Suprapubic skin (tissue), 4 donors: ENCODE measurements at regions not wholly inside any gene's neighbourhood (a gene's known extent, or its start where the extent isn't known, plus 50 kb on each side); places are given as distances from the start of the nearest gene placed in this dataset.

ENCODE experiments used
- DNase-seq, 2 donors: peaks; one replicate each; pipeline ENCODE4 v3.0.0-alpha.2; 2019; ENCODE audit warnings: low spot score in 2 of 2
- H3K27ac ChIP-seq: fragments of 200-600 bp; sonication (generic); one replicate; pipeline ENCODE4 v1.5.1; 2019
- H3K27me3 ChIP-seq: fragments of 200-600 bp; sonication (generic); one replicate; pipeline ENCODE4 v1.5.1; 2019
- H3K36me3 ChIP-seq: fragments of 200-600 bp; sonication (generic); one replicate; pipeline ENCODE4 v1.5.1; 2019
- H3K4me1 ChIP-seq: fragments of 200-600 bp; sonication (generic); one replicate; pipeline ENCODE4 v1.5.1; 2019
- H3K4me3 ChIP-seq: fragments of 200-600 bp; sonication (generic); one replicate; pipeline ENCODE4 v1.5.1; 2019; ENCODE audit warnings: mild to moderate bottlenecking
- H3K9me3 ChIP-seq: fragments of 200-600 bp; sonication (generic); one replicate; pipeline ENCODE4 v1.5.1; 2019
- EP300 ChIP-seq: sonication (generic); formaldehyde crosslinking; IDR thresholded peaks from one replicate; pipeline ENCODE4 v1.6.1; 2017; ENCODE audit warnings: antibody characterized with exemption
- POLR2A ChIP-seq, 2 donors: fragments of 450-650 bp; IDR thresholded peaks; one replicate each; pipeline ENCODE4 v1.6.1; 2017; ENCODE audit warnings: antibody characterized with exemption in 2 of 2, mild to moderate bottlenecking in 2 of 2, moderate library complexity in 2 of 2
- POLR2AphosphoS5 ChIP-seq, 3 donors: sonication (generic); formaldehyde crosslinking; IDR thresholded peaks; one replicate each; pipeline ENCODE4 v1.6.1; 2017; ENCODE audit warnings: antibody characterized with exemption in 3 of 3
- WGBS: methylation state at CpG from one replicate; pipeline ENCODE4 v1.1.5; 2018; 5-methylcytosine and 5-hydroxymethylcytosine counted together
- TF ChIP-seq, protein P1 (sequence below), 2 donors: fragments of 200-600 bp in 1 of 2; fragments of 450-650 bp in 1 of 2; sonication (generic) in 1 of 2; IDR thresholded peaks; one replicate each; pipeline ENCODE4 v1.5.1; 2016 to 2019; ENCODE audit warnings: antibody characterized with exemption in 2 of 2, mild to moderate bottlenecking in 1 of 2, moderate library complexity in 1 of 2

DNA sequence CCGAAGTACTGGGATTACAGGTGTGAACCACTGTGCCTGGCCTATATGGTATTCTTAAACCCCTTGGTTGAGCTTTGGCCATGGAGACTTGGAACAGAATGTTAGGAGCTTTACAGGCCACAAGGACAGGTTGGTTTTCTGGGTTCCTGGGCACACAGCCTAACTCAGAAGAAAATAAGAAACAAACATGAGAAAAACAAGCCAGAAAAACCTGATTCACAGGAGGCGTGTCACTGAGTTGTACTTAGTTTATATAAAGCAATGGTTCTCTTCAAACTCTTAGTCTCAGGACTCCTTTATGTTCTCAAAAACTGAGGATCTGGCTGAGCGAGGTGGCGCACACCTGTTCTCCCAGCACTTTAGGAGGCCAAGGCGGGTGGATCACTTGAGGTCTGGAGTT lies 125.1 kb upstream of the SPATA13 start:
- DNase-seq, result no peak
- no peaks in the 10 kb centered on the region for H3K36me3 ChIP-seq
- H3K4me3 ChIP-seq, result no peak overlapping the region
- peak overlapping the region; percentile 61 for H3K27ac ChIP-seq
- 64% methylated on average over 5 of the region's 5 CpGs for WGBS
- H3K9me3 ChIP-seq, result no peaks in the 10 kb centered on the region
- no peaks in the 10 kb centered on the region for H3K27me3 ChIP-seq
- TF ChIP-seq POLR2AphosphoS5 (IDR thresholded peaks at IDR 0.05), result no peak
- TF ChIP-seq, protein P1, sequence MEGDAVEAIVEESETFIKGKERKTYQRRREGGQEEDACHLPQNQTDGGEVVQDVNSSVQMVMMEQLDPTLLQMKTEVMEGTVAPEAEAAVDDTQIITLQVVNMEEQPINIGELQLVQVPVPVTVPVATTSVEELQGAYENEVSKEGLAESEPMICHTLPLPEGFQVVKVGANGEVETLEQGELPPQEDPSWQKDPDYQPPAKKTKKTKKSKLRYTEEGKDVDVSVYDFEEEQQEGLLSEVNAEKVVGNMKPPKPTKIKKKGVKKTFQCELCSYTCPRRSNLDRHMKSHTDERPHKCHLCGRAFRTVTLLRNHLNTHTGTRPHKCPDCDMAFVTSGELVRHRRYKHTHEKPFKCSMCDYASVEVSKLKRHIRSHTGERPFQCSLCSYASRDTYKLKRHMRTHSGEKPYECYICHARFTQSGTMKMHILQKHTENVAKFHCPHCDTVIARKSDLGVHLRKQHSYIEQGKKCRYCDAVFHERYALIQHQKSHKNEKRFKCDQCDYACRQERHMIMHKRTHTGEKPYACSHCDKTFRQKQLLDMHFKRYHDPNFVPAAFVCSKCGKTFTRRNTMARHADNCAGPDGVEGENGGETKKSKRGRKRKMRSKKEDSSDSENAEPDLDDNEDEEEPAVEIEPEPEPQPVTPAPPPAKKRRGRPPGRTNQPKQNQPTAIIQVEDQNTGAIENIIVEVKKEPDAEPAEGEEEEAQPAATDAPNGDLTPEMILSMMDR (IDR thresholded peaks at IDR 0.05), result no peak
- no peak for TF ChIP-seq EP300
- TF ChIP-seq POLR2A (IDR thresholded peaks at IDR 0.05), result no peak
- peaks cover 34% of the 10 kb centered on the region for H3K4me1 ChIP-seq

DNA sequence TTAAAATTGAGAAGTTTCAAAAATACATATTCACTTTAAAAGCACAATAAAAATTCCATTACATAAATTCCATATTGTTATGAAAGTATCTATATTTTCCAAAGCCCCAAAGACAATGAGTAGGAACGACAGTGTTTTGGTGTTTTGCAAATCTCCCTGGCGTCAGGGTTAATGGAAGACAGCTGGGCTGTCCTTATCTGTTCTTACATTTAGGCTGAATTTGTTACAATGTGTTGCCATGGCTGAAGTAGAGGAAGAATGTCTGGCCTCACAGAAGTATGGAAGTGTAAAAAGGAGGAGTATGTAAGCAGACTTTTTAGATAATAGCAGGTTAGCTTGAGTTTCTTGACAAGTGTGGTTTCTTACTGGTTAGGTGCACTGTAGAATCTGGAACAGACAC lies 124.4 kb upstream of the SPATA13 start:
- H3K27me3 ChIP-seq, result no peaks in the 10 kb centered on the region
- DNase-seq, result no peak
- no peak overlapping the region for H3K4me3 ChIP-seq
- 76% methylated on average over 2 of the region's 2 CpGs for WGBS
- H3K27ac ChIP-seq, result peak overlapping the region; percentile 20
- H3K4me1 ChIP-seq, result peaks cover 34% of the 10 kb centered on the region
- TF ChIP-seq EP300 (no peak), POLR2AphosphoS5 (IDR thresholded peaks at IDR 0.05) (no peak), POLR2A (IDR thresholded peaks at IDR 0.05) (no peak)
- TF ChIP-seq, protein P1 (IDR thresholded peaks at IDR 0.05), result no peak
- H3K36me3 ChIP-seq, result no peaks in the 10 kb centered on the region
- no peaks in the 10 kb centered on the region for H3K9me3 ChIP-seq

DNA sequence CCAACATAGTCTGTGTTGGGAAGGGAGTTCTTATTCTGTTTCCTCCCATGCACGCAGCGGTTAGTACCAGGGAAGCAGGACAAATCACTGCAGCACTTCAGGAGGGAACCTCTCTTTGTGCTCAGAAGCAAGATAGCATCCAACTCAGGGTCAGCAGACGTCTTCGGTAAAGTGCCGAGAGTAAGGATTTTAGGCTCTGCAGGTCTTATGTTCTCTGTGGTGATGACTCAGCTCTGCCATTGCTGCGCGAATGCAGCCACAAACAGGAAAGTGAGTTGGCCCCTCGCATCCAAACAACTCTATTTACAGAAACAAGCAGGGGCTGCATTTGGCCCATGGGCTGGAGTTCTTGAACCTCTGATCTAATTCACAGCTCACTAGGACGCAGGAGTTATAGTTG lies 122.1 kb upstream of the SPATA13 start:
- TF ChIP-seq EP300, result no peak
- Histone ChIP-seq H3K4me3 (no peak overlapping the region), H3K36me3 (no peaks in the 10 kb centered on the region), H3K9me3 (no peaks in the 10 kb centered on the region), H3K4me1 (peaks cover 31% of the 10 kb centered on the region), H3K27ac (peak overlapping the region; percentile 58), H3K27me3 (no peaks in the 10 kb centered on the region)
- 34% methylated on average over 9 of the region's 9 CpGs for WGBS
- no peak for DNase-seq

DNA sequence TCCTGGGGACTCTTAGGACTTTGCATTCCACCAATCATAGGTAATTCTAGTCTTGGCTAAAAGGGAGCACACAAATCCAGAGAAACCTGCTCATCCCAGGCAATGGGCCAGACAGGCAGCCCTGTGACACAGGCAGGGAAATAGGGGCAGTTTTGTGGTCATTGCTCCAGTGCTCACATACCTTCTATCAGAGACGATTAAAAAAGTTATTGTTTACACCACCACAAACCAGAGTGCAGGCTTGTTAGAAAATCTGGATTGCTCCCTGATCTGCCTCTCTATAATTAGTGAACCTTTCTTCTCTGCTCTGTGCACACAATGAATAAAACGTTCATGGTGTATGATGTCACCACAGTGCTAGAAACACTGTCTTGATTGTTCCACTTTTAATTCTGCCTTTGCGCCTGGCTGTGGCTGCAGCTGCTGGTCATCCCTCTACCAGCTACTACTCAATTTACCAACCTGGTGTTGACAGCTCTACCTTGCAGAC lies 121.6 kb upstream of the SPATA13 start:
- Histone ChIP-seq H3K27me3 (no peaks in the 10 kb centered on the region), H3K9me3 (no peaks in the 10 kb centered on the region), H3K4me3 (no peak overlapping the region), H3K4me1 (peaks cover 26% of the 10 kb centered on the region), H3K36me3 (no peaks in the 10 kb centered on the region), H3K27ac (peak overlapping the region; percentile 58)
- DNase-seq, result no peak
- 21% methylated on average over 3 of the region's 3 CpGs for WGBS
- TF ChIP-seq EP300 (no peak), POLR2A (IDR thresholded peaks at IDR 0.05) (no peak), POLR2AphosphoS5 (IDR thresholded peaks at IDR 0.05) (no peak)
- TF ChIP-seq, protein P1 (IDR thresholded peaks at IDR 0.05), result no peak

DNA sequence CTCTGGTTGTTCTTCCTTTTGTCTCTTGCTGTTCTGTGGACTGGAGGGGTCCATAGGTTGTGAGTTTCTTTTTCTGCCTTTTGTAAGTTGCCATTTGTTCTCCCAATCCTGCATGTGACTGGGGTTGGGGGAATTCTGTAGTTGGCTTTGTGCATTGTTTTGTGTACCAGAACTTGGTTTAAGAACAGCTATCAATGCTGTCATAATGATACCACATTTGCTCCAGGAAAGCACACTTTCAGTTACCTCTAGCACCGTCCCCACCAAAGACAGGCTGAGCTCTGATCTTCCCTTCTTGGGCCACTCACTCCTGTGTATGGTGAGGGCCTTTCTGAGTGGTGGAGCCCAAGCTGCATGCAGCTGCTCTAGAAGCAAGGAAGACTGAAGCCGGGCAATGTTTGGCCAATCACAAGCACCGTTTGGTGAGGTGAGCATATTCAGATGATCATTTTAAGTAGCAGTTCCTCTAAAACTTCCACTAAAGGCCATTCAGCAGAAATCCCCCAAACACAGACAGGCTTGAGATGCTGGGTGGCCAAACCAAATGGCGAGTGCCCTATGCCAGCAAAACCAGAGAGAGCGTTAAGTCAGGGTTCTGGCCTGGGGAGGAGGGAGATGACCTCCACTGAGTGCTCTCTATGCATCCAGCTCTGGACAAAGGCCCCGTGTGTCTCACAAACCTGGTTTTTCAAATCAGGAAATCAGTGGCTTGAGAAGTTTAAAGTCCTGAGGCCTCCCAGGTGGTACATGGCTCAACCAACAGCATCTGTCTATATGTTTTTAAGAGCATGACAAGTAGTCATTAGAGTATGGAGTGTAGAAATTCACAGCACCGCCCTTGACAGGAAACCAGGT lies 120.7 kb upstream of the SPATA13 start:
- TF ChIP-seq POLR2AphosphoS5 (IDR thresholded peaks at IDR 0.05) (no peak), POLR2A (IDR thresholded peaks at IDR 0.05) (no peak), EP300 (no peak)
- TF ChIP-seq, protein P1 (IDR thresholded peaks at IDR 0.05), result no peak
- H3K4me1 ChIP-seq, result peaks cover 22% of the 10 kb centered on the region
- no peaks in the 10 kb centered on the region for H3K9me3 ChIP-seq
- H3K27ac ChIP-seq, result peak overlapping the region; percentile 32
- no peak for DNase-seq
- H3K4me3 ChIP-seq, result no peak overlapping the region
- H3K36me3 ChIP-seq, result no peaks in the 10 kb centered on the region
- no peaks in the 10 kb centered on the region for H3K27me3 ChIP-seq
- WGBS, result 88% methylated on average over 7 of the region's 7 CpGs
